GM18499 (cell line): ENCODE measurements at regions not wholly inside any gene's neighbourhood (a gene's known extent, or its start where the extent isn't known, plus 50 kb on each side); places are given as distances from the start of the nearest gene placed in this dataset.
A peak's percentile ranks its signal among the peaks of the same experiment; 100 is the strongest.
"Not testable (repeated sequence)": the region's sequence is repeated elsewhere in the genome, so short reads cannot be mapped to it uniquely, and the experiment has no call there.

Experiments
- ATAC-seq: cut with Tn5 transposase; IDR thresholded peaks from one replicate; pipeline ENCODE4 v1.9.1; 2021; ENCODE audit warnings: moderate number of reproducible peaks; ENCODE audit not compliant: insufficient read depth, unreplicated experiment

DNA sequence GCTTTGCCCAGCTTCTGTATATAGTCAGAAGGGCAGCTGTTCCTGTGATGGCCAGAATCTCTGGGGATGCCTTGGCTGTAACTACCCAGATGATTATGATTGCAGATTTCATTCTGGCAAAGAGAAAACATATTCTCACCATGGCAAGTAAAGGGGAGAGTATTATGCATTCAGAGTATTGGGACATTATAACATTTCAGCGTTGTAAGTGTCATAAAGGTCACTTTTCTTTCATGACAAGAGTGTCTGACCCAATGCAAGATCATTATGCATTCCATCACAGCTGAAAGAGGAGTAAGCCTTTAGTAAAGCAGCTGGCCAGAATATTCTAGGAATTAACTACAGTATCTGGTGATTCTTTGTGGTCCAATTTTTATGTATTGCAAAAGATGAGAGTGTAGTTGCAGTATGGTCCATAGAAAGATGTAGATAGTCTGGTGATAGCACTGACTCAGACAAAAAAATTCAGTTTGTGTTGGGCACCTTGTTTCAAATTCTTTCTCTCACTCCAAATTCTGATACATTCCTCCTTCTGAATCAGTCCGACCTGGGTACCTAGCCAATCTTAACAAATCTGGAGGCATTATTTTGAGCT lies 2366.3 kb downstream of the PCDH7 start:
- ATAC-seq = no peak

- no peak for ATAC-seq
Measured at GRCh38 chr4:33088713-33089112, 2368.5 kb downstream of the PCDH7 start.

DNA sequence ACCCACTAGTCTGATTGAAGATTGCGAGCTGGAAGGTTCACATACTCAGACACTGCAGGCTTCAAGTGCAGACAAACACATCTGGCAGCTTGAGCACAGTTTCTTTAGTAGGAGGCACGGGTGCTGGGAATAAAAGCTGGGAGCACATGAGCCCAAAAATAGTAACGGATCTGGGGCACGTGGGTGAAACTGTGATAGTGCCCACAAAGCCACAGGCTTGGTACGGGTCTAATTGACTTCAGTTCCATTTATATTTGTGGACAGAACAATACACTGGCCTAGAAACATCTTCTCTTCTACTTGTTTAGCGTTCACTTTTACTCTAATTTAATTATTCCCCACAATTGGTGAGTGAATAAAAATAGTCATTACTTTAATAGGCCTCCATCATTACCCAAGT lies 2370.7 kb downstream of the PCDH7 start:
- ATAC-seq = no peak

DNA sequence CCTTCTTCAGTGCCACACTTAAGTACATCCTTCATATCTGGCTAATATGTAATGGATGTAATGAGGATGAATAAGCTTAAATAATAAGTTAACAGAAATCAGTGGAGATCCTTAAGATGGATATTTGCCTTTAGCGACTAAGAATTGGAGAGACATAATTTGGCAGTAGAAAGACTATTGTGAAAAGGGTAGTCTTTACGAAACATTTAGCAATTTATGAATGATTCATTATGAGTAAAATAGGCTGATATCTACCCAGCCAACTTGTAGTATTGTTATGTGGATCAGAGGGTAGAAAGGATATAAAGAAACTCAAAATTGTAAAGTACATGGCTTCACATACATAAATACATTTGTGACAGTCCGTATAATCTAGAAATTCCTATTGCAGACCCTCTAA lies 2371.8 kb downstream of the PCDH7 start:
- ATAC-seq = no peak

DNA sequence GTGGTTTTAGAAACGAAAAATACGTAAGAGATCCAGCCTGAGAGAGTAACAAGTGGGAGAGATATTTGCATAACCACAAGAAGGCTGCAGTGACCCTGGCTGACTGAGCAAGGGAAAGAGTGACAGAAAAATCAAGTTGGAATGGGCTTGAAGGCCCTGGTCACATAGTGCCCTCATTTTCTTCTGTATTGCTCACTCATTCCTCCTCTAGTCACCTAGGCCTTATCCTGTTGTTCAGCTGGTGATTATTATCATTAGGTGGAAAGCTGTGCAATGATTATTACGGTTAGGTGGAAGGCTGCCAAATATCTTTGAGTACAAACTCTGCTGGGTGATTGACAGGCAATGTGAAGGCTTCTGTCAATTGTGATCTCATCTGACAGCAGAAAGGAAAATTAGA lies 2384.1 kb downstream of the PCDH7 start:
- no peak for ATAC-seq

GRCh38 chr4:33107814-33108213 lies 2387.6 kb downstream of the PCDH7 start:
- no peak for ATAC-seq

DNA sequence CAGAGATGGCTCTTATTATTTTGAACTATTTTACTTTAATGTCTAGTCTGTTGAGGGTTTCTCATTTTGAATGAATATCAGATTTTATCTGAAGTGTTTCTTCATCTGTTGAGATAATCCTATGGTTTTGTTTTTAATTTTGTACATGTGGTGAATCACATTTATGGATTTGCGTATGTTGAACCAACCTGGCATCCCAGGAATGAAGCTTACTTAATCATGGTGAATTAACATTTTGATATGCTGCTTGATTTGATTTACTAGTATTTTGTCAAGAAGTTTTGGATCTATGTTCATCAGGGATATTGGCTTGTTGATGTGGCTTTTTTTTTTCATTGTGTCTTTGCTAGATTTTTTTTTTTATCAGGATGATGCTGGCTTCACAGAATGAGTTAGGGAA lies 2390.9 kb downstream of the PCDH7 start:
- no peak for ATAC-seq

DNA sequence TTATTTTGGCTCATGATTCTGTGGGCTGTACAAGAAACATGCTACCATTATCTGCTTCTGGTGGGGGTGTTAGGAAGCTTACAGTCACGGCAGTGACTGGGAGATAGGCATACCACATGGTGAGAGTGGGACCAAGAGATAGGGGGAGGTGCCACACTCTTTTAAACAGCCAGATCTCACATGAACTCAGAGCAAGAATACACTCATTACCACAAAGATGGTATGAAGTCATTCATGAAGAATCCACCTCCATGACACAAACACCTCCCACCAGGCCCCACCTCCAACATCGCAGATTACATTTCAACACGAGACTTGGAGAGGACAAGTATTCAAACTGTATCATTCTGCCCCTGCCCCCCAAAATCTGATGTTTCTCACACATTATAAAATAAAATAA lies 2396.7 kb downstream of the PCDH7 start:
- ATAC-seq = no peak

DNA sequence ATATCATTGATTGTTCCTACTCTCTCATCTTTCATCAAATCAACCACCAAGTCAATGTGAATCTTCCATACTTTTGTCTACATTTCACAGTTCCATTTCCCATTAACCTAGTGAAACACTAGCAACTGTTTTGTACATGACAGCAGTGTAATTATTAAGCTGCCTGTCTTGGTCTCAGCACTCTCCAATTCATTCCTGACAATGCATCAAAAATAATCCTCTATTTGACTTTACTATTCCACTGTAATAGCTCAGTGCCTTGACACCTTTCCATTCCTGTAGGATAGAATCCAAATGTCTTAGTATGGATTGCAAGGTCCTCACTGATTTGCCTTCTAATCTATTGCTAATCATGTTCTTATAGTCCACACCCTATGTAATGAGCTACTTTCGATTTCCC lies 2405.8 kb downstream of the PCDH7 start:
- no peak for ATAC-seq

DNA sequence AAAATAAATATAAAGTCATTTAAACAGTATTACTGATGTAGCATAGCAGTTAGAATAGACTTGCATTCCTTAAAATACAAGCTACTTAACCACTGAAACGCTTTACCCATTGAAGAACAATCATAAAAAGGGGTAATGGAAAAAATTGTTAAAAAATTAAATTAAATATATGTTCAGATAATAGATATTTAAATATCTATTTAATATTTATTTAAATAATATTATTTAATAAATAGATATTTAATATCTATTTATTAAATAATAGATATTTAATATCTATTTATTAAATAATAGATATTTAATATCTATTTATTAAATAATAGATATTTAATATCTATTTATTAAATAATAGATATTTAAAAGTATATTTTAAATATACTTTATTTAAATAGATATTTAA lies 2410.5 kb downstream of the PCDH7 start:
- ATAC-seq = not testable (repeated sequence)

GRCh38 chr4:33133723-33134122 lies 2413.6 kb downstream of the PCDH7 start:
- no peak for ATAC-seq

GRCh38 chr4:33134366-33134765 lies 2414.2 kb downstream of the PCDH7 start:
- no peak for ATAC-seq

GRCh38 chr4:33149658-33150524 lies 2429.7 kb downstream of the PCDH7 start:
- ATAC-seq = no peak

DNA sequence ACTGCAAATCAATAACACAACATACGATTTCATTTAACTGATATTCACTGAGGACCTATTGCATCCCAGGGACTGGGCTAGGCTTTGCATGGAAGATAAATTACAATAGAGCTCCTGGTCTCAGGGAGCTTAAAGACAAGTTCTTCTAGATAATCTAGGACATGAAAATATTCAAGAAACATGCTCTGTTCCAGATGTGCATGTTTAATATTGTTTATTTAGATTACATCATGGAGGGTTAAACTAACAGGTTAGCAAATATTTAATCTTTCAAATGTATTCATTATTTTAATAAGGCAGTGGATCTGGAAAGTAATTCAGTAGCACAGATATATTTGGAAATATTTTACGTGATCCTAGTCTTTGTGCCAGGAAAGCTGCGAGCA lies 2430.3 kb downstream of the PCDH7 start:
- ATAC-seq = no peak

GRCh38 chr4:33160126-33160525 lies 2440.0 kb downstream of the PCDH7 start:
- no peak for ATAC-seq

DNA sequence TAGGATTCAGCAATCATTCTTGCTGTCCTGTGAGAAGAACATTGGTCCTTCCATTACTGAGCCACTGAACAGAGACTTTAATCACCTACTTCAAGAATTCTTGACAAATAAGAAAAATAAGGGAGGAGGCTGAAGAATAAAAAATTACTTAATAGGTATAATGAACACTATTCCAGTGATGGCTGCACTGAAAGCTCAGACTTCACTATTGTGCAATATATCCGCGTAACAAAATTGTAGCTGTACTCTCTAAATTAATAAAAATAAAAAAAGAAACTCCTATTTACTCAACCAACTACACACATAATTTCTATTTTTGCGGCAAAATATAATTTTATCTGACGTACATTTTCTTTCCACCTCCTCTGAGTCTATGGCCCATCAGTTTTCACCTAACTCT lies 2441.0 kb downstream of the PCDH7 start:
- ATAC-seq = no peak

- no peak for ATAC-seq
Measured at GRCh38 chr4:33162122-33162521, 2442.0 kb downstream of the PCDH7 start.

- no peak for ATAC-seq
Measured at GRCh38 chr4:33171873-33172525, 2451.8 kb downstream of the PCDH7 start.

DNA sequence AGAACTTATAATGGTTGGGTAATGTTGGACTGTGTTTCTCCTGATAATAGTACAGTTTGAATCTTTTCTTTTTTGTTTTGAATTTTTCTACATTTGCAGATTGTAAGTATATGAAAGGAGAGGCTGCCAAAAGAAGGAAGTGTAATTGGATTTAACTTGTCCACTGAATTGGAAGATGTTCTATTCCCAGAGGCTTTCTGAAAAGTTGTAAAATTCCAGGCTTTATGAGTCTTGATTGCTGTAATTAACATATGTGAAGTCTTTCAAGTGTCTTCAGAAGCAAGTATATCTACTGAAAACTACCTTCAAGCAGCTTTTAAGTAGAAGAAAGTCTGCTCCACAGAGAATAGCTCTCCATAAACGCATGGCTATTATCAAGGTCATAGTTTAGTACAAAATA lies 2456.4 kb downstream of the PCDH7 start:
- ATAC-seq = no peak

- ATAC-seq = peak; percentile 86
Measured at GRCh38 chr4:33184657-33185290, 2464.6 kb downstream of the PCDH7 start.

DNA sequence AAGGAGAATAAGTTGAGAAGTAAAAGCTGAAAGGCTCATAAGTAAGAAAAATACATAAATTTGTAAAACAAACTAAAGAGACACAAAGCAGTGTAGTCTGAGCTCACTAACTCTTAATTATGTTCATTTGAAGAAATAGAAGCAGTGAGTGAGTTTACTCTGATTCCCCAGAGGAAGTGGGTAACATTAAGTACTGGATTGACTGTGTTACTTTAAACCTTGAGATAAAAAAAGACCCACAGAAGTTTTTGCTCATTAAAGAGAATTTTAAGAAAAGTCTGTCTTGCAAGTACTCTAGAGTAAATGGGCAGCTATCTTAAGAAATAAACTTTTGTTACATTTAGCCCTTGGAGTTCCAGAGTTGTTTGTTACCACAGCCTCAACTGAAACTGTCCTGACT lies 2466.9 kb downstream of the PCDH7 start:
- no peak for ATAC-seq
